D721Med (cell line): ENCODE measurements at regions not wholly inside any gene's neighbourhood (a gene's known extent, or its start where the extent isn't known, plus 50 kb on each side); places are given as distances from the start of the nearest gene placed in this dataset.

Experiments
- DNase-seq: peaks from one replicate; pipeline ENCODE4 v3.0.0; 2011; ENCODE audit warnings: low spot score; ENCODE audit not compliant: insufficient read length
- FAIRE-seq: peaks from 2 replicates; lab custom pipeline; 2011; peaks lifted over from hg19 to GRCh38; lab: Jason Lieb, UNC
- CTCF ChIP-seq: IDR thresholded peaks from 2 replicates; pipeline ENCODE4 v1.5.1; 2012; ENCODE audit warnings: mild to moderate bottlenecking, control low read depth; ENCODE audit not compliant: insufficient read depth; ENCODE audit errors: missing control alignments

DNA sequence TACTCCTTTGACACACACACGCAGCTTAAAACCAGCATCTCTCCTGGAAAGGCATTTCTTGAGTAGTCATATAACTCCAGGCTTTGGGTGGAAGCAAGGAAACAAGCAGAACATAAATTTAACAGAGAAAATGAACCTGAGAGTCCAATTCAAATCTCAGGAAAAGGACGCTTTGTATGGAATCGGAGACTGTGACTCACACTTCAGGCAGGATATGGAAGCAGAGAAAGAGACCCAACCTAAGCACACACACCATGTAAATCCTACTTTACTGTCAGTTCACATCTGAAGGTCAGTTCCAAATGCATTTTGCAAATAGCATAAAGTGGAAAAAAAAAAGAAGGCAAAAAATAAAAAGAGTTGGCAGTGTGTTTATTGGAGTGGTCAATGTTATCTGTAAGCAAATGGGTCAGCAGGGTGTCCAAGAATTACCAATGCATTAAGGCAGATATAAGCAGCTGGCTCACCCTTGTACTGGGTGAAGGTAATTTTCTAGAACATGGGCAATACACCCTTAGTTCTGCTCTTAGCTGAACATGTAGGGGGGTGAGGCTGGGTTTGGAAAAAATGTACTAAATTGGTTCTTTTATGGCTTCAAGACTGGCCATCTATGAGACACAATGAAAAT lies 283.7 kb upstream of the NT5E start:
- no peak for TF ChIP-seq CTCF
- no peak for FAIRE-seq
- DNase-seq: no peak

DNA sequence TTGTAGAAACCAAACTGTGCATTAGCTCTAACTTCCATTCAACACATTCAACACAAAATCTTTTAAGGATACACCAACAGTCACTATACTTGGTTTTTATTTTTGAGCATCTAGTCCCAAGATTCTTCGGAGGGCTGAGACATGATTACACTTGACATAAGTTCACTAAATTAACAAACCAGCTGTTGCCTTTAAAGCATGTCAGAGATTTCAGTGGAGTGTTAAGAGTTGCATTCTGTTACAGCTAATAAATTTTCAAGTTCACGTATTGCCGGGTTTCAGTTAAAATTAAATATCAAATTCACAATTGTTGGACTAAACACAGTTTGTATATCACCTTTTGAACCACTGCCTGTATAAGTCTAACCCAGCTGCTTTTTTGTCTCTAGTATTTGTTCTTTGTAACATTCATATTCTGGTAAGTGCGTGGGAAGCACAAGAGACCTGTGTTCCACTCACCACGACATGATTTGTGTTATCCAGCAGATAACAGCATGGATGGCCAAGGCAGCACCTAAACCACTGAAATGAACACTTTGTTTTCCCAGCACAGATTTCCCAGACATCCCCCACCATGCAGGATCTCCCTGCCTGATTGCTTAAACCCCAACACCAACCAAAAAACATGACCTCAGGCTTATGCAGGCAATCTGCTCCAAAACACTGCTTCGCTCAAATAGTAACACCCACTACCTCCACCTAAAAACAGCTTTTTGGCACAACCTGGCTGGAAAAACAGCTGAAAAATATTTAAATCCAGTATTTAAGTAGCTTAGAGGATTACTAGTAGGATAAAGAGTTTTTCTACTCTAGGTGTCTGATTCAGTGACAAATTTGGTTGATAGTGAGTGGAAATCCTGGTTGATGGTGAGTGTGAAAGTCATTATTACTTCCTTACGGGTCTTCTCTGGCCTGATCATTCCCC lies 286.5 kb upstream of the NT5E start:
- no peak for TF ChIP-seq CTCF
- FAIRE-seq (no peak), DNase-seq (no peak)

- TF ChIP-seq CTCF: no peak
- FAIRE-seq (no peak), DNase-seq (no peak)
These were observed 292.6 kb upstream of the NT5E start for GRCh38 chr6:85157311-85157710.

DNA sequence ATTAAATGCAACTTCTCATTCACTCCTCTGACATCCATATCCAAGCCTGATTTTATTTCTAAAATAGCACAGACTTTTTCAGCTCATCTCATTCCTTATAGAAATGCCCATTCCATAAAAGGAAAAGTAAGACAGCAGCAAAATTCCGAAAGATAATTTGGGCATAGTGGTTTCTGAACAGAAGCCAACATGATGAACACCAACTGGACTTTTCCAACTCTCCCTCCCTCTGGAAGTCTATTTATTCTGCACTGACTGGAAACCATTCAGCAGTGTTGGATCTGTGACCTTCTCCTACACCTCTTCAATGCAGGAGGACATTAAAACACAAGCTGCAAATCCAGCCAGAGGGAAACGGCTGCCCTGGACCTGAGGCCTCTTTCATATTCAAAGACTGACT lies 306.2 kb upstream of the NT5E start:
- TF ChIP-seq CTCF: no peak
- DNase-seq: no peak
- no peak for FAIRE-seq

DNA sequence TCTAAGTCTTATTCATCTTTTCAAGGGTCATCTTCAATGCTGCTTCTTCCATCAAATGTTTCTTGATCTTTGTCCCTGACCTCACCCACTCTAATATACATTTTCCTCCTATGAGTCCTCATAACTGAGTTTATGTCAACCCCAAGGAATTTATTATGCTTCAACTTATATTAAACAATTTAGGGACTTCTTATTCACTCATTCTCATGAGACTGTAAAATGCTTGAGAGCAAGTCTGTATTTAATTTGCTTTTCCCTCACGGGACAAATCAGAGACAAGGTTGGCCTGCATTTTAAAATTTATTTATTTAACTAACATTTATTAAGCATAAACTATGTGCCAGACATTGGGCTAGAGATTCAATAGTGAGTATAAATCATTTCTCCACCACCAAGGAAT lies 312.0 kb upstream of the NT5E start:
- FAIRE-seq (no peak), DNase-seq (no peak)
- no peak for TF ChIP-seq CTCF

GRCh38 chr6:85136310-85136709 lies 313.6 kb upstream of the NT5E start:
- TF ChIP-seq CTCF: no peak
- FAIRE-seq: no peak
- DNase-seq: no peak
